ENCODE measurements at regions not wholly inside any gene's neighbourhood (a gene's known extent, or its start where the extent isn't known, plus 50 kb on each side); places are given as distances from the start of the nearest gene placed in this dataset.

DNA sequence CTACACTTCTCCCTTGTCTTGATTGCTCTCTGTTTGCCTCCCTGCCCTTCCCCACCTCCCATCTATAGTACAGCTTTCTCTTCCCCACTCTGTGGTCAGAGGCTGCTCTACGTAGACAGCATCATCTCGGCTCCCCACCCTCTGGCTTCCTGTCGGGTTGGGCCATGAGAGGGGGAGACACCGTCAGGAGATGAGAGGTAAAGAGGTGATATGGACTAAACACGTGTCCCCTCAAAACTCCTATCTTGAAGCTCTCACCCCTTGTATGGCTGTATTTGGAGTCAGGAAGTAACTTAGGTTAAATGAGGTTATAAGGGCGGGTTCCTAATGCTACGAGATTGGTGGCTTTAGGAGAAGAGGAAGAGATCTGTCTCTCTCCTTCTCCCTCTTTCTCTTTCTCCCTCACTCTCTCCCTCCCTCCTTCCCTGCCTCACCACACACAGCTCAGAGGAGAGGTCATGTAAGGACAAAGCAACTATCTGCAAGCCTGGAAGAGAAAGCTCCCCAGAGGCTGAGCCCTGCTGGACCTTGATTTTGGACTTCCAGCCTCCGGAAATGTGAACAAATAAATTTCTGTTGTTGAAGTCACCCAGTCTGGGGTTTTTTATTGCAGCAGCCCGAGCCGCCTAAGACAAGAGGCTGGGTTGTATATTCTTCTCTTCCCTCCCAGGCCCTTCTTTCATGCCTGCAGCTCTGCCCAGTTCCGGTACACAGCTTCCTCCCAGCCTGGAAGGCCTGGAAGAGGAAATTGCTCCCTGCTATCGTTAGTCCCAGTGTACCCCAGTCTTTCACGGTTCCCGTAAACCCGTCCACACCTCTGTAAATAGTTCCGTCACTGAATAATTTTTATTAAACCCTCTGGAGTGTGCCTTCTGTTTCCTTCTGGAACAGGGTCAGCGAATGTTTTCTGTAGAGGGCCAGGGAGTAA, 138.0 kb downstream of the AKAIN1 start:
- TF ChIP-seq POLR2A (IDR thresholded peaks at IDR 0.05) (no peak), EP300 (IDR thresholded peaks at IDR 0.05) (no peak)
- TF ChIP-seq, protein P1, sequence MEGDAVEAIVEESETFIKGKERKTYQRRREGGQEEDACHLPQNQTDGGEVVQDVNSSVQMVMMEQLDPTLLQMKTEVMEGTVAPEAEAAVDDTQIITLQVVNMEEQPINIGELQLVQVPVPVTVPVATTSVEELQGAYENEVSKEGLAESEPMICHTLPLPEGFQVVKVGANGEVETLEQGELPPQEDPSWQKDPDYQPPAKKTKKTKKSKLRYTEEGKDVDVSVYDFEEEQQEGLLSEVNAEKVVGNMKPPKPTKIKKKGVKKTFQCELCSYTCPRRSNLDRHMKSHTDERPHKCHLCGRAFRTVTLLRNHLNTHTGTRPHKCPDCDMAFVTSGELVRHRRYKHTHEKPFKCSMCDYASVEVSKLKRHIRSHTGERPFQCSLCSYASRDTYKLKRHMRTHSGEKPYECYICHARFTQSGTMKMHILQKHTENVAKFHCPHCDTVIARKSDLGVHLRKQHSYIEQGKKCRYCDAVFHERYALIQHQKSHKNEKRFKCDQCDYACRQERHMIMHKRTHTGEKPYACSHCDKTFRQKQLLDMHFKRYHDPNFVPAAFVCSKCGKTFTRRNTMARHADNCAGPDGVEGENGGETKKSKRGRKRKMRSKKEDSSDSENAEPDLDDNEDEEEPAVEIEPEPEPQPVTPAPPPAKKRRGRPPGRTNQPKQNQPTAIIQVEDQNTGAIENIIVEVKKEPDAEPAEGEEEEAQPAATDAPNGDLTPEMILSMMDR (IDR thresholded peaks at IDR 0.05) = no peak

Measured in suprapubic skin (tissue), 3 donors.